Mucosa of descending colon (tissue), 3 donors: ENCODE measurements at regions not wholly inside any gene's neighbourhood (a gene's known extent, or its start where the extent isn't known, plus 50 kb on each side); places are given as distances from the start of the nearest gene placed in this dataset.

Source experiments
- ATAC-seq: fragments of 200-7000 bp; cut with Tn5 transposase; one replicate; pipeline ENCODE4 v1.9.1; 2020; ENCODE audit warnings: mild to moderate bottlenecking, moderate library complexity
- DNase-seq, 3 donors: peaks; one replicate each; pipeline ENCODE4 v3.0.0-alpha.2; 2020
- H3K36me3 ChIP-seq: fragments of 200-600 bp; one replicate; pipeline ENCODE4 v1.8.0; 2021; ENCODE audit warnings: low read depth, mild to moderate bottlenecking
- H3K4me1 ChIP-seq: fragments of 200-600 bp; one replicate; pipeline ENCODE4 v1.8.0; 2021; ENCODE audit warnings: low read depth, mild to moderate bottlenecking
- H3K4me3 ChIP-seq: fragments of 200-600 bp; one replicate; pipeline ENCODE4 v1.8.0; 2021; ENCODE audit warnings: mild to moderate bottlenecking
- H3K9me3 ChIP-seq: fragments of 200-600 bp; one replicate; pipeline ENCODE4 v1.8.0; 2021; ENCODE audit warnings: mild to moderate bottlenecking
- CTCF ChIP-seq: fragments of 200-600 bp; IDR thresholded peaks from one replicate; pipeline ENCODE4 v1.8.0; 2022; ENCODE audit warnings: antibody characterized with exemption, mild to moderate bottlenecking
- intact Hi-C, 2 donors: fragments of 100-400 bp; cut with DNase I in 1 of 2; cut with micrococcal nuclease in 1 of 2; formaldehyde crosslinking; loops; one replicate each; pipeline versions ENCODE4 v1.11.0 to v1.11.1; 2022; cut with DNase I, micrococcal nuclease
- donor health status: DM: no; HTN: no; CAD: no; lungs with moderate emphysema.
- donor health status: DM: no; HTN: no; CAD: no.
- donor health status: DM: no; HTN: yes; CAD: no.

- TF ChIP-seq CTCF, result no peak
- intact Hi-C loops, result no loop called here
- Histone ChIP-seq H3K4me3 (no peak overlapping the region), H3K4me1 (no peaks in the 10 kb centered on the region), H3K9me3 (no peaks in the 10 kb centered on the region), H3K36me3 (no peaks in the 10 kb centered on the region)
- no peak for ATAC-seq
- no peak for DNase-seq
Observed at GRCh38 chr3:102248981-102249705, 185.7 kb upstream of the ZPLD1 start.

- no peak for TF ChIP-seq CTCF
- H3K4me3 ChIP-seq, result no peak overlapping the region
- intact Hi-C loops, result no loop called here
- DNase-seq, result no peak
- no peaks in the 10 kb centered on the region for H3K36me3 ChIP-seq
- no peaks in the 10 kb centered on the region for H3K4me1 ChIP-seq
- ATAC-seq, result no peak
- H3K9me3 ChIP-seq, result no peaks in the 10 kb centered on the region
Observed at GRCh38 chr3:102255736-102256135, 179.1 kb upstream of the ZPLD1 start.

GRCh38 chr3:102258666-102259227 lies 176.1 kb upstream of the ZPLD1 start:
- ATAC-seq (no peak), DNase-seq (no peak)
- Histone ChIP-seq H3K4me3 (no peak overlapping the region), H3K9me3 (no peaks in the 10 kb centered on the region), H3K4me1 (no peaks in the 10 kb centered on the region), H3K36me3 (no peaks in the 10 kb centered on the region)
- intact Hi-C loops, result no loop called here
- no peak for TF ChIP-seq CTCF

- Histone ChIP-seq H3K36me3 (no peaks in the 10 kb centered on the region), H3K4me3 (no peak overlapping the region), H3K4me1 (no peaks in the 10 kb centered on the region), H3K9me3 (no peaks in the 10 kb centered on the region)
- DNase-seq, result no peak
- TF ChIP-seq CTCF, result no peak
- ATAC-seq, result no peak
- intact Hi-C loops, result no loop called here
Observed at GRCh38 chr3:102259663-102260062, 175.2 kb upstream of the ZPLD1 start.

GRCh38 chr3:102265720-102266119 lies 169.1 kb upstream of the ZPLD1 start:
- ATAC-seq (no peak), DNase-seq (no peak)
- Histone ChIP-seq H3K4me1 (no peaks in the 10 kb centered on the region), H3K4me3 (no peak overlapping the region), H3K36me3 (no peaks in the 10 kb centered on the region), H3K9me3 (no peaks in the 10 kb centered on the region)
- TF ChIP-seq CTCF, result no peak
- intact Hi-C loops, result no loop called here
